Activated CD8-positive, alpha-beta T cell treated with anti-CD3 and anti-CD28 coated beads for 36 hours (primary cell): ENCODE measurements at regions not wholly inside any gene's neighbourhood (a gene's known extent, or its start where the extent isn't known, plus 50 kb on each side); places are given as distances from the start of the nearest gene placed in this dataset.

Source experiments
- ATAC-seq: fragments of 200-7000 bp; cut with Tn5 transposase; one replicate; pipeline ENCODE4 v1.10.0; 2021; ENCODE audit warnings: mild to moderate bottlenecking, moderate library complexity
- CTCF ChIA-PET: fragments of 350-600 bp; sonication (Branson Sonifier 250); formaldehyde crosslinking; loops from one replicate; lab custom pipeline; 2021; ENCODE audit warnings: antibody characterized with exemption; lab: Charles Lee
- POLR2A ChIA-PET: fragments of 350-600 bp; sonication (Branson Sonifier 250); formaldehyde crosslinking; loops from one replicate; lab custom pipeline; 2021; ENCODE audit warnings: antibody characterized with exemption; lab: Charles Lee
- DNase-seq: peaks from one replicate; pipeline ENCODE4 v3.0.0-alpha.2; 2020
- H3K27ac Mint-ChIP-seq: one replicate; pipeline ENCODE4 v1.8.0; 2021; ENCODE audit warnings: mild to moderate bottlenecking, mixed read lengths
- H3K27me3 Mint-ChIP-seq: one replicate; pipeline ENCODE4 v1.8.0; 2021; ENCODE audit warnings: mixed read lengths
- H3K36me3 Mint-ChIP-seq: one replicate; pipeline ENCODE4 v1.8.0; 2021; ENCODE audit warnings: low read depth, mixed read lengths
- H3K4me1 Mint-ChIP-seq: one replicate; pipeline ENCODE4 v1.8.0; 2021; ENCODE audit warnings: low read depth, mixed read lengths
- H3K4me3 Mint-ChIP-seq: one replicate; pipeline ENCODE4 v1.8.0; 2021; ENCODE audit warnings: mild to moderate bottlenecking, moderate library complexity, mixed read lengths
- H3K9me3 Mint-ChIP-seq: one replicate; pipeline ENCODE4 v1.8.0; 2021; ENCODE audit warnings: mixed read lengths
- CTCF ChIP-seq: fragments of 200-600 bp; IDR thresholded peaks from one replicate; pipeline ENCODE4 v1.8.0; 2022; ENCODE audit warnings: antibody characterized with exemption, mild to moderate bottlenecking
- intact Hi-C: fragments of 100-400 bp; cut with micrococcal nuclease; formaldehyde crosslinking; loops from one replicate; pipeline ENCODE4 v1.10.0; 2022

- no peak overlapping the region for H3K27ac Mint-ChIP-seq
- ATAC-seq = no peak
- intact Hi-C loops = no loop called here
- no peaks in the 10 kb centered on the region for H3K36me3 Mint-ChIP-seq
- ChIA-PET POLR2A (no interaction called here), CTCF (no interaction called here)
- no peak for DNase-seq
- H3K9me3 Mint-ChIP-seq = peaks cover 2% of the 10 kb centered on the region
- H3K4me3 Mint-ChIP-seq = no peak overlapping the region
- H3K4me1 Mint-ChIP-seq = no peaks in the 10 kb centered on the region
- no peak for TF ChIP-seq CTCF
- no peaks in the 10 kb centered on the region for H3K27me3 Mint-ChIP-seq
Observed at GRCh38 chr10:55214608-55215007, 413.6 kb upstream of the PCDH15 start.

GRCh38 chr10:55212051-55212450 is 411.0 kb upstream of the PCDH15 start:
- CTCF ChIA-PET = no interaction called here
- H3K36me3 Mint-ChIP-seq = no peaks in the 10 kb centered on the region
- DNase-seq = no peak
- no peaks in the 10 kb centered on the region for H3K27me3 Mint-ChIP-seq
- H3K9me3 Mint-ChIP-seq = peaks cover 5% of the 10 kb centered on the region
- TF ChIP-seq CTCF = no peak
- no peaks in the 10 kb centered on the region for H3K4me1 Mint-ChIP-seq
- intact Hi-C loops = no loop called here
- POLR2A ChIA-PET = no interaction called here
- ATAC-seq = no peak
- no peak overlapping the region for H3K27ac Mint-ChIP-seq
- no peak overlapping the region for H3K4me3 Mint-ChIP-seq

GRCh38 chr10:55203874-55204273 is 402.8 kb upstream of the PCDH15 start:
- H3K4me3 Mint-ChIP-seq = no peak overlapping the region
- intact Hi-C loops = no loop called here
- TF ChIP-seq CTCF = no peak

GRCh38 chr10:55203319-55203718 is 402.3 kb upstream of the PCDH15 start:
- Mint-ChIP-seq H3K9me3 (peaks cover 7% of the 10 kb centered on the region), H3K36me3 (no peaks in the 10 kb centered on the region), H3K27me3 (no peaks in the 10 kb centered on the region), H3K27ac (no peak overlapping the region), H3K4me1 (no peaks in the 10 kb centered on the region), H3K4me3 (no peak overlapping the region)
- DNase-seq = no peak
- ChIA-PET CTCF (no interaction called here), POLR2A (no interaction called here)
- intact Hi-C loops = no loop called here
- ATAC-seq = no peak
- TF ChIP-seq CTCF = no peak

More at GRCh38 chr10:55203874-55204273, 402.8 kb upstream of the PCDH15 start:
- Mint-ChIP-seq H3K4me1 (no peaks in the 10 kb centered on the region), H3K36me3 (no peaks in the 10 kb centered on the region), H3K27ac (no peak overlapping the region), H3K27me3 (no peaks in the 10 kb centered on the region), H3K9me3 (peaks cover 5% of the 10 kb centered on the region)
- ChIA-PET CTCF (no interaction called here), POLR2A (no interaction called here)
- ATAC-seq (no peak), DNase-seq (no peak)

- ChIA-PET CTCF (no interaction called here), POLR2A (interaction anchor here (1.0 kb wide), 1 partner anchor 21 kb away, joined by 3 read pairs; no protein-coding TSS in a partner anchor)
- Mint-ChIP-seq H3K36me3 (no peaks in the 10 kb centered on the region), H3K27ac (no peak overlapping the region), H3K9me3 (peaks cover 6% of the 10 kb centered on the region), H3K27me3 (no peaks in the 10 kb centered on the region), H3K4me1 (no peaks in the 10 kb centered on the region), H3K4me3 (no peak overlapping the region)
- DNase-seq (no peak), ATAC-seq (no peak)
- no peak for TF ChIP-seq CTCF
- intact Hi-C loops = no loop called here
Observed at GRCh38 chr10:55200020-55200419, 399.0 kb upstream of the PCDH15 start.
